Esophagus muscularis mucosa (tissue), 4 donors: ENCODE measurements at regions not wholly inside any gene's neighbourhood (a gene's known extent, or its start where the extent isn't known, plus 50 kb on each side); places are given as distances from the start of the nearest gene placed in this dataset.

Experiments
- CTCF ChIP-seq, 3 experiments: fragments of 200-600 bp in 2 of 3; fragments of 450-650 bp in 1 of 3; sonication (generic) in 2 of 3; IDR thresholded peaks; one replicate each; pipeline ENCODE4 v1.5.1; 2017 to 2019; ENCODE audit warnings: antibody characterized with exemption in 3 of 3, mild to moderate bottlenecking in 2 of 3, moderate library complexity in 1 of 3
- EP300 ChIP-seq: sonication (generic); formaldehyde crosslinking; IDR thresholded peaks from one replicate; pipeline ENCODE4 v1.6.1; 2017; ENCODE audit warnings: antibody characterized with exemption
- POLR2A ChIP-seq: fragments of 450-650 bp; IDR thresholded peaks from one replicate; pipeline ENCODE4 v1.6.1; 2017; ENCODE audit warnings: antibody characterized with exemption, moderate library complexity, mild to moderate bottlenecking, low read depth
- POLR2AphosphoS5 ChIP-seq, 2 donors: sonication (generic); formaldehyde crosslinking; IDR thresholded peaks; one replicate each; pipeline ENCODE4 v1.6.1; 2017; ENCODE audit warnings: antibody characterized with exemption in 2 of 2

- TF ChIP-seq CTCF (IDR thresholded peaks at IDR 0.05): no peak
- TF ChIP-seq POLR2AphosphoS5 (IDR thresholded peaks at IDR 0.05): no peak
- TF ChIP-seq POLR2A: no peak
- TF ChIP-seq EP300: no peak
Observed at GRCh38 chr3:153055217-153055616, 106.8 kb upstream of the RAP2B start.
